Keratinocyte (primary cell): ENCODE measurements at regions not wholly inside any gene's neighbourhood (a gene's known extent, or its start where the extent isn't known, plus 50 kb on each side); places are given as distances from the start of the nearest gene placed in this dataset.

Experiments
- CTCF ChIP-seq, 3 experiments: IDR thresholded peaks in 1 of 3; conservative IDR thresholded peaks in 1 of 3; optimal IDR thresholded peaks in 1 of 3; 2 replicates in 2 of 3; 3 replicates in 1 of 3; pipeline versions ENCODE3 to v1.5.1; 2011; ENCODE audit warnings: low read length in 3 of 3, mild to moderate bottlenecking in 3 of 3, moderate library complexity in 2 of 3, control low read depth in 1 of 3, inconsistent platforms in 1 of 3; ENCODE audit not compliant: insufficient read depth in 2 of 3; ENCODE audit errors: extremely low read depth in 1 of 3
- EZH2 ChIP-seq: IDR thresholded peaks from one replicate; pipeline ENCODE4 v1.6.1; 2012; ENCODE audit warnings: inconsistent platforms, mild to moderate bottlenecking, low read length, moderate library complexity

GRCh38 chr13:50290186-50290585 is 274.9 kb downstream of the KCNRG start:
- TF ChIP-seq CTCF (optimal IDR thresholded peaks at IDR 0.05 in 1 of 3, IDR thresholded peaks at IDR 0.05 in 1 of 3, conservative IDR thresholded peaks at IDR 0.05 in 1 of 3; ENCODE audit: extremely low read depth in 1 of 3, insufficient read depth in 2 of 3, low read length in 3 of 3) (no peak), EZH2 (no peak)
